Progenitor cell of endocrine pancreas (in vitro differentiated cells): ENCODE measurements at regions not wholly inside any gene's neighbourhood (a gene's known extent, or its start where the extent isn't known, plus 50 kb on each side); places are given as distances from the start of the nearest gene placed in this dataset.

Experiments
- DNase-seq: peaks from one replicate; pipeline ENCODE4 v3.0.0; 2021; ENCODE audit warnings: low spot score; ENCODE audit not compliant: unreplicated experiment
- H3K27ac Mint-ChIP-seq: 2 replicates; pipeline ENCODE4 v1.8.0; 2021; ENCODE audit warnings: mild to moderate bottlenecking, moderate library complexity, mixed read lengths
- H3K27me3 Mint-ChIP-seq: 2 replicates; pipeline ENCODE4 v1.8.0; 2021; ENCODE audit warnings: mixed read lengths
- H3K36me3 Mint-ChIP-seq: 2 replicates; pipeline ENCODE4 v1.8.0; 2022; ENCODE audit warnings: mixed read lengths; ENCODE audit not compliant: insufficient read depth
- H3K4me1 Mint-ChIP-seq: 2 replicates; pipeline ENCODE4 v1.8.0; 2021; ENCODE audit warnings: low read depth, mixed read lengths
- H3K4me3 Mint-ChIP-seq: 2 replicates; pipeline ENCODE4 v1.8.0; 2021; ENCODE audit warnings: low read depth, mild to moderate bottlenecking, moderate library complexity, mixed read lengths
- H3K9me3 Mint-ChIP-seq: 2 replicates; pipeline ENCODE4 v1.8.0; 2021; ENCODE audit warnings: low read depth, mixed read lengths
- TF ChIP-seq, protein P1 (sequence below): fragments of 200-600 bp; sonication (generic); IDR thresholded peaks from one replicate; pipeline ENCODE4 v1.5.0; 2021; ENCODE audit warnings: antibody characterized with exemption, mild to moderate bottlenecking; ENCODE audit not compliant: unreplicated experiment

DNA sequence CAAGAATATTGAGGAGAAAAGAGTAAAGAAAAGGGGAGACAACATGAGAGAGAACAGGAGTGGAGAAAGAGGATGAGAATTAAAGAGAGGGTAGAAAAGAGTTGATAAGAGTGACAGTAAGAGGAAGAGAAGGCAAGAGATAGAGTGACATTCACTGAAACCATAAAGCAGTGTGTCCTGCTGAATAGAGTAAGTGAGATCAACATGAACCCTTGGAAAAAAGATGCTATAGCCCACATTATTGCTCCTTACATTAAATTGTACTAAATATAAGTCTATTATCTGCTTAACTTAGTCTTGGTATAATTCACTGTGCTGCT, 489.5 kb downstream of the SHISA9 start:
- no peak for DNase-seq
- Mint-ChIP-seq H3K4me3 (no peak overlapping the region), H3K27me3 (no peaks in the 10 kb centered on the region), H3K4me1 (peaks cover 2% of the 10 kb centered on the region), H3K27ac (no peak overlapping the region), H3K9me3 (peaks cover 9% of the 10 kb centered on the region), H3K36me3 (no peaks in the 10 kb centered on the region)
- TF ChIP-seq, protein P1, sequence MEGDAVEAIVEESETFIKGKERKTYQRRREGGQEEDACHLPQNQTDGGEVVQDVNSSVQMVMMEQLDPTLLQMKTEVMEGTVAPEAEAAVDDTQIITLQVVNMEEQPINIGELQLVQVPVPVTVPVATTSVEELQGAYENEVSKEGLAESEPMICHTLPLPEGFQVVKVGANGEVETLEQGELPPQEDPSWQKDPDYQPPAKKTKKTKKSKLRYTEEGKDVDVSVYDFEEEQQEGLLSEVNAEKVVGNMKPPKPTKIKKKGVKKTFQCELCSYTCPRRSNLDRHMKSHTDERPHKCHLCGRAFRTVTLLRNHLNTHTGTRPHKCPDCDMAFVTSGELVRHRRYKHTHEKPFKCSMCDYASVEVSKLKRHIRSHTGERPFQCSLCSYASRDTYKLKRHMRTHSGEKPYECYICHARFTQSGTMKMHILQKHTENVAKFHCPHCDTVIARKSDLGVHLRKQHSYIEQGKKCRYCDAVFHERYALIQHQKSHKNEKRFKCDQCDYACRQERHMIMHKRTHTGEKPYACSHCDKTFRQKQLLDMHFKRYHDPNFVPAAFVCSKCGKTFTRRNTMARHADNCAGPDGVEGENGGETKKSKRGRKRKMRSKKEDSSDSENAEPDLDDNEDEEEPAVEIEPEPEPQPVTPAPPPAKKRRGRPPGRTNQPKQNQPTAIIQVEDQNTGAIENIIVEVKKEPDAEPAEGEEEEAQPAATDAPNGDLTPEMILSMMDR, result no peak

DNA sequence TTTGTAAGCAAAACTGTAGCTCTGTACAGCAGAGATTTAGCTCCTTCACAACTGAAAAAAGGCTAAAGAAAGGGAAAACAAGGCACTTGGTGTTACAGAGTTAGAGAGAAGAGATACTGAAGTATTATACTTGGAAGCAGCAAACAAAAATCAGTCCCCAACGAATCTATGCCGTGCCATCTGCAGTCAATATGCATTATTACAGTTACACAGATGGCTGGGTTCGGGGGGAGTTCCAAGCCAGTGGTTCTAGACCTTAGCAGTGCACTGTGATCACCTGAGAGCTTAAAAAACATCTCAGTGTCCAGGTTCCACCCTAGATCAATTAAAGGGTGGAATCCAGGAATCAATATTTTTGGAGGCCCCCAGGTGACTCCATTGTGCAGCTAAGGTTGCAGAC, 489.9 kb downstream of the SHISA9 start:
- Mint-ChIP-seq H3K36me3 (no peaks in the 10 kb centered on the region), H3K4me1 (peaks cover 2% of the 10 kb centered on the region), H3K27me3 (no peaks in the 10 kb centered on the region), H3K9me3 (peaks cover 6% of the 10 kb centered on the region), H3K4me3 (no peak overlapping the region), H3K27ac (no peak overlapping the region)
- DNase-seq, result no peak
- TF ChIP-seq, protein P1, result no peak

DNA sequence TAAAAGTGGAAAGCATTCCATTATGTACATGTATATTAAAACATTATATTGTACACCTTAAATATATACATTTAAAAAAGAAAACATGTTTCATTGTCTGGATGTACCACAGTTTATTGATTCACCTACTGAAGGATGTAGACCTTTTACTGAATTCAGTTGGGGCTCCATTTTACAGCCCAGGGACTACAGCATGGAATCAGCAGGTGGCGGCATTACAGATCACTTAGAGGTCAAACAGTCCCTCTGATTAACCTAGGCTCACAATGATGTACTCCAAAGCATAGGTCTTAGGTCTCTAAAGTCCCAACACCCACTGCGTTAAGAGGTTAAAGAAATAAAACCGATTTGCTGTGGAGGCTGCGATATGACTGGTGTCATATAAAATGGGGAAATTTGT, 490.9 kb downstream of the SHISA9 start:
- H3K9me3 Mint-ChIP-seq, result peaks cover 3% of the 10 kb centered on the region
- TF ChIP-seq, protein P1, result no peak
- H3K4me3 Mint-ChIP-seq, result no peak overlapping the region
- H3K36me3 Mint-ChIP-seq, result no peaks in the 10 kb centered on the region
- DNase-seq, result no peak
- peaks cover 2% of the 10 kb centered on the region for H3K4me1 Mint-ChIP-seq
- H3K27me3 Mint-ChIP-seq, result no peaks in the 10 kb centered on the region
- no peak overlapping the region for H3K27ac Mint-ChIP-seq

DNA sequence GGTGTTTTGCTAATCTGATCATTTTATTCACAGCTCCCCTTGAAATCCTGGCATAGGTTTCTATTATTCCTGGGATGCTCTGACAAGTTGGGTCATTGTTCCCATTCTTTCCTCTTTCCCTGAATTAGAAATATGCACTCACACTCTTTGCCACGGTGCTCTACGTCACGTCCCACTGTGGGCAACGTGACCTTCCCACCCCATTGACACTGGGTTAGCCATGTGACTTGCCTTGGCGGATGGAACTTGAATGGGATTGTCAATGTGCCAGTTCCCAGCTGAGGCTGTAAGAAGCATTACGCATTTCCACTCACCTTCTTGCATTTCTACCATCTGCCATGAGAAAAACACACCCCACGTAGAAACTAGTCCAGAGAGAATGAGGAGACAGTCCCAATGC, 492.4 kb downstream of the SHISA9 start:
- no peak for DNase-seq
- TF ChIP-seq, protein P1, result no peak
- Mint-ChIP-seq H3K4me3 (no peak overlapping the region), H3K36me3 (no peaks in the 10 kb centered on the region), H3K9me3 (no peaks in the 10 kb centered on the region), H3K4me1 (peaks cover 2% of the 10 kb centered on the region), H3K27me3 (no peaks in the 10 kb centered on the region), H3K27ac (no peak overlapping the region)

DNA sequence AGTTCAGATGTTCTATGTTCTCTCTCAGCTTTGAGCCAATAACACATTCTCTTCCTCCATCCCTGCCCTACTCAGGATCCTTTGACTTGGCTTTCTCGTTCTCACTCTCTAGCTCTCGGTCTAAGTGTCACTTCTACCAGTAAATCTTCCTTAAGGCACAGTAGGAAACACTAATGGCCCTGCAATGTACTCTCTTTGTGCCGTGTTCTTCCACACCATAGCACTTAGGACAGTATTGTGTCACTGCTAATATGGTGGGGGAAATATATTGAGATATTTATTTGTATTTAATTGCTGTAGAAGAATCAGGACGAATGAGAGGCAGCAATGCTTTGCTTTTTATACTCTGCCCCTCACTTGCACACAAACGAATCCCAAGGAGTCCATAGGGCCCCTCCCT, 493.1 kb downstream of the SHISA9 start:
- Mint-ChIP-seq H3K4me1 (peaks cover 2% of the 10 kb centered on the region), H3K36me3 (no peaks in the 10 kb centered on the region), H3K9me3 (no peaks in the 10 kb centered on the region), H3K27me3 (no peaks in the 10 kb centered on the region), H3K4me3 (no peak overlapping the region), H3K27ac (no peak overlapping the region)
- TF ChIP-seq, protein P1, result no peak
- no peak for DNase-seq

DNA sequence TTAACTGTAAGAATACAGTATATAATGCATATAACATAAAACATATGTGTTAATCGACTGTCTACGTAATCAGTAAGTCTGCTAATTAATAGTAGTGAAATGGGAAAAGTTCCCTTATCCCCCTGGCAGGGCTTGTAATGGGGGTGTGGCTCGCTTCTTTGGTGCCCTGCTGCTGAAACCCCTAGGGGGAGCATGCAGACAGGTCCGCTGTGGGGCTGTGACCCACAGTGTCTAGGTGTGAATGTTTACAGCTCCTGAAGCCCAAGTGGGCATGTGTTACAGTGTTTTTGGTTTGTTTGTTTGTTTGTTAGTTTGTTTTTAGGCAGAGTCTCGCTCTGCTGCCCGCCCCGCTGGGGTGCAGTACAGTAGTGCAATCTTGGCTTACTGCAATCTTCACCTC, 495.7 kb downstream of the SHISA9 start:
- Mint-ChIP-seq H3K9me3 (no peaks in the 10 kb centered on the region), H3K4me3 (no peak overlapping the region), H3K36me3 (no peaks in the 10 kb centered on the region), H3K4me1 (peaks cover 2% of the 10 kb centered on the region), H3K27ac (no peak overlapping the region), H3K27me3 (no peaks in the 10 kb centered on the region)
- no peak for DNase-seq
- TF ChIP-seq, protein P1, result peak; percentile 16
